HG02970 (cell line): ENCODE measurements at regions not wholly inside any gene's neighbourhood (a gene's known extent, or its start where the extent isn't known, plus 50 kb on each side); places are given as distances from the start of the nearest gene placed in this dataset.
"Not testable (repeated sequence)": the region's sequence is repeated elsewhere in the genome, so short reads cannot be mapped to it uniquely, and the experiment has no call there.

Experiments
- ATAC-seq: cut with Tn5 transposase; IDR thresholded peaks from one replicate; pipeline ENCODE4 v1.9.1; 2021; ENCODE audit warnings: mild to moderate bottlenecking, moderate library complexity, moderate number of reproducible peaks; ENCODE audit not compliant: unreplicated experiment, low FRiP score

- ATAC-seq: no peak
These were observed 132.9 kb downstream of the SOCS6 start for GRCh38 chr18:70421471-70422390.

- ATAC-seq: no peak
These were observed 131.5 kb downstream of the SOCS6 start for GRCh38 chr18:70420146-70420898.

DNA sequence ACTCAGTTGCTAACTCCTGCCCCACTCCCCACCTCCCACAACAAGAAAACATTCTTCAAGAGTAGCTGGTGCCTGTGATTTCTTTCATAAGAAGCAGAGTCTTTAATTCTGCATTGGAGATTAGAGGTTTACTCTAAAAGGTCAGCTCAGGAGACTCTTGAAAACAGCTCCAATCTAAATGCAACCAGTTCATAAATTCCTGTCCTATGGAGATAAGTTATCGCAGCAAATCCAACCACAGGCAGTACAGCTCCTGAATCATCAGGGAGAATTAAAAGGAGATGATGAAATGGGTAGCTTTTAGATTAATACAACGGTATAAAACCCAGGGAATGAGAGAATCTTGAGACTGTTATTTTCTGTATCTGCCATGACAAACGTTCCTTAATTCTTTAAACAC lies 130.7 kb downstream of the SOCS6 start:
- no peak for ATAC-seq

DNA sequence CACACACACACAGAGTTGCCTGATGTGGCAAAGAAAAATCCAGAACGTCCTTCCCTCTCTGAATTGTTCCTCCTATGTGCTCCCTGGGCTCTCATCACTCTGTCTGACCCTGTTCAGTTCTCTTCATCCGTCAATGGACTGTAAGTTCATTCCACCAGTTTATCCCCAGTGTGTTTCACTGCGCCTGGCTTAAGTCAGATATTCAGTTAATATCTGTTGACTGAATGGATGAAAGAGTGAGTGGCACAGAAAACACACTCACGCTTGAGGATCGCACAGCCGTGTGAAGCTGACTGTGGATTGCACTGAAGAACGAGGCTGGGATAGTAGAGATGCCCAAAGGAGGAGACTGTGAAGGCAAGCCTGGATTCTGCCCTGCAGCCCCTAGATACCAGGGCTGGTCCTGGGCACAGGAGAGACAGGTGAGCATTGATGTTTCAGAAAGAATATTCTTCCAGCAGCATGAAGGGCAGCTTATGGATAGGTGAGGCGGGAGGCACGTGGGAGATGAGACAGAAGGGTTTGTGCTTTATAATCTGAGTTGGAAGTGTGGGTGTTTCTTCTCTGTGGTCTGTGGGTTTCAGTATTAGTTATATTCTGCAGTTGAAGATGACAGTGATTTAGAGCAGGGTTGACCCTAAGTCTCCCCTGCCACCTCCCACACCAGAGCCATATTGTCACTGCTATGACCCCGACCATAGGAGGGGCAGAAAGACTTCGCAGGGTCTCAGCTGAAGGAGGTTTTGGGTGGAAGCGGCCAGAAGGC lies 129.9 kb downstream of the SOCS6 start:
- peak; percentile 88 for ATAC-seq

DNA sequence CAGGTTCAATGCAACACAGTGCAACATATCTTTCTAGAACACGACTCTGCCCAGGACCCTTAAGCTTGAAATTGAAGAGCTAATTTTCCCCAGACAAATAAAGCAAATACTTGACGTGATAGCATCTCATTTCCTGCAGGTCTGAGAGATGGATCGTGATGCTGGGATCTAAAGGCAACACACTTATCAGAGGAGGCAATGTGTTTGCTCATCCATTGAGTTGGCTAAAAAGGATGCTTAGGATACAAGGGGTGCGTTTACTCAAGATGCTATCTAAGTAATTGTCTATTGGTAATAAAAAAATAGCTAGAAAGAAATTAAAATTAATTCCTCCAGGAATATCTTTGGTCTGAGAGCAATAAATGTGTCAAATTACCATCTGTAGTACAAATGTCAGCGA lies 129.0 kb downstream of the SOCS6 start:
- ATAC-seq: no peak

- ATAC-seq: no peak
These were observed 127.7 kb downstream of the SOCS6 start for GRCh38 chr18:70416496-70416895.

- ATAC-seq: no peak
These were observed 127.1 kb downstream of the SOCS6 start for GRCh38 chr18:70415823-70416488.

GRCh38 chr18:70414315-70414900 lies 125.6 kb downstream of the SOCS6 start:
- ATAC-seq: no peak

- ATAC-seq: no peak
These were observed 124.6 kb downstream of the SOCS6 start for GRCh38 chr18:70413455-70413854.

- no peak for ATAC-seq
These were observed 123.1 kb downstream of the SOCS6 start for GRCh38 chr18:70411876-70412435.

GRCh38 chr18:70411307-70411706 lies 122.5 kb downstream of the SOCS6 start:
- no peak for ATAC-seq

- no peak for ATAC-seq
These were observed 116.2 kb downstream of the SOCS6 start for GRCh38 chr18:70405052-70405451.

- no peak for ATAC-seq
These were observed 111.6 kb downstream of the SOCS6 start for GRCh38 chr18:70400476-70400875.

DNA sequence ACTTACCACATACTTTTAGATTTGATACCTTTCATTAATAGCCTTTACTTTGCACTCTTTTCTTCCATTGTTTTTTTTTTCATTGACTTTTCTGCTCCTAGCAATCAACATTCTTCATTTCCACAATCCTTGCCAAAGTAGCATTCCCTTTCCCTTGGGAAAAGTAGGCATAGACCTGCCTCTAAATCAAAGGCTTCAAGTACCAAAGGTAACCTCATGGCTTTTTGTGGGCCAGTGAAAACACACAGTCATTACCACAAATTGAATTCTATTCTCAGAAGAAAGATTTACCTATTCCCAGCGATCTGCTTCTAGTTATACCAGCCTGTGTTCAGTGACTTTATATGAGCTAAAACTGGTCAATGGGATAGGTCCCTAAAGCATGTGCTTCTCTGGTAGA lies 109.2 kb downstream of the SOCS6 start:
- ATAC-seq: no peak

- ATAC-seq: no peak
These were observed 108.5 kb downstream of the SOCS6 start for GRCh38 chr18:70397259-70397925.

GRCh38 chr18:70395771-70396170 lies 106.9 kb downstream of the SOCS6 start:
- not testable (repeated sequence) for ATAC-seq

DNA sequence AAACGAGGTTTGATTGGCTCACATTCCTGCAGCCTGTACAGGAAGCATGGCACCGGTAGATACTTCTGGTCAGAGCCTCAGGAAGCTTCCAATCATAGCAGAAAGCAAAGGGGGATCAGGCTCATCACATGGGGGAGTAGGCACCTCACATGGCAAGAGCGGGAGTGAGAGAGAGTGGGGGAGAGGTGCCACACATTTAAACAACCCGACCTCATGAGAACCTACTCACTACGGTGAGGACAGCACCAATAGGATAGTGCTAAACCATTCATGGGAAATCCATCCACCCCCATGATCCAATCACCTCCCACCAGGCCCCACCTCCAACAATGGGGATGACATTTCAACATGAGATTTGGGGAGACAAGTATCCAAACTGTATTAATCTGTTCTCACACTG lies 105.8 kb downstream of the SOCS6 start:
- no peak for ATAC-seq

- no peak for ATAC-seq
These were observed 101.7 kb downstream of the SOCS6 start for GRCh38 chr18:70390371-70391090.
